Astrocyte (in vitro differentiated cells and primary cell): ENCODE measurements at regions not wholly inside any gene's neighbourhood (a gene's known extent, or its start where the extent isn't known, plus 50 kb on each side); places are given as distances from the start of the nearest gene placed in this dataset.
"Not testable (repeated sequence)": the region's sequence is repeated elsewhere in the genome, so short reads cannot be mapped to it uniquely, and the experiment has no call there.

Source experiments
- DNase-seq: peaks from one replicate; pipeline ENCODE4 v3.0.0-alpha.2; 2010; ENCODE audit warnings: low read depth
- FAIRE-seq: peaks from 2 replicates; lab custom pipeline; 2011; peaks lifted over from hg19 to GRCh38; lab: Jason Lieb, UNC
- H2AFZ ChIP-seq: 2 replicates; pipeline ENCODE4 v1.6.0; 2012; ENCODE audit warnings: low read depth, low read length, inconsistent platforms
- H3K27ac ChIP-seq: 2 replicates; pipeline ENCODE4 v1.5.1; 2011; ENCODE audit warnings: low read depth, low read length, inconsistent platforms
- H3K27me3 ChIP-seq: 2 replicates; pipeline ENCODE4 v1.6.0; 2011; ENCODE audit warnings: low read length, inconsistent platforms; ENCODE audit not compliant: insufficient read depth
- H3K36me3 ChIP-seq: 2 replicates; pipeline ENCODE4 v1.5.1; 2011; ENCODE audit warnings: low read length, inconsistent platforms; ENCODE audit not compliant: insufficient read depth
- H3K4me1 ChIP-seq: 2 replicates; pipeline ENCODE4 v1.5.1; 2011; ENCODE audit warnings: low read length, inconsistent platforms; ENCODE audit not compliant: insufficient read depth
- H3K4me2 ChIP-seq: 2 replicates; pipeline ENCODE4 v1.6.0; 2012; ENCODE audit warnings: low read length, inconsistent platforms
- H3K4me3 ChIP-seq: 2 replicates; pipeline ENCODE4 v1.5.1; 2011; ENCODE audit warnings: low read depth, mild to moderate bottlenecking, low read length, inconsistent platforms; ENCODE audit not compliant: insufficient read depth
- H3K79me2 ChIP-seq: 2 replicates; pipeline ENCODE4 v1.6.0; 2012; ENCODE audit warnings: mild to moderate bottlenecking, low read length, inconsistent platforms; ENCODE audit not compliant: insufficient read depth
- H3K9ac ChIP-seq: 2 replicates; pipeline ENCODE4 v1.6.0; 2012; ENCODE audit warnings: mild to moderate bottlenecking, low read length, inconsistent platforms
- H3K9me3 ChIP-seq: 2 replicates; pipeline ENCODE4 v1.5.1; 2012; ENCODE audit warnings: low read depth, mild to moderate bottlenecking, low read length, inconsistent platforms; ENCODE audit not compliant: insufficient read depth
- H4K20me1 ChIP-seq: 2 replicates; pipeline ENCODE4 v1.6.0; 2012; ENCODE audit warnings: low read length, inconsistent platforms; ENCODE audit not compliant: insufficient read depth
- H3K27ac Mint-ChIP-seq: one replicate; pipeline ENCODE4 v1.8.0; 2021; ENCODE audit warnings: mild to moderate bottlenecking, mixed read lengths; ENCODE audit not compliant: unreplicated experiment
- H3K27me3 Mint-ChIP-seq: one replicate; pipeline ENCODE4 v1.8.0; 2021; ENCODE audit warnings: low read depth, mixed read lengths; ENCODE audit not compliant: unreplicated experiment
- H3K36me3 Mint-ChIP-seq: one replicate; pipeline ENCODE4 v1.8.0; 2021; ENCODE audit warnings: low read depth, mixed read lengths; ENCODE audit not compliant: unreplicated experiment
- H3K4me1 Mint-ChIP-seq: one replicate; pipeline ENCODE4 v1.8.0; 2021; ENCODE audit warnings: low read depth, mixed read lengths; ENCODE audit not compliant: unreplicated experiment
- H3K4me3 Mint-ChIP-seq: one replicate; pipeline ENCODE4 v1.8.0; 2021; ENCODE audit warnings: mild to moderate bottlenecking, moderate library complexity, mixed read lengths; ENCODE audit not compliant: unreplicated experiment
- H3K9me3 Mint-ChIP-seq: one replicate; pipeline ENCODE4 v1.8.0; 2021; ENCODE audit warnings: mild to moderate bottlenecking, mixed read lengths; ENCODE audit not compliant: unreplicated experiment
- EZH2 ChIP-seq: IDR thresholded peaks from 2 replicates; pipeline ENCODE4 v1.6.1; 2012; ENCODE audit warnings: mild to moderate bottlenecking, low read length, inconsistent platforms; ENCODE audit not compliant: insufficient read depth
- TF ChIP-seq, protein P1 (sequence below): IDR thresholded peaks from 2 replicates; pipeline ENCODE4 v1.5.1; 2011; ENCODE audit warnings: low read depth, mild to moderate bottlenecking, inconsistent platforms, low read length, moderate library complexity; ENCODE audit not compliant: insufficient read depth

DNA sequence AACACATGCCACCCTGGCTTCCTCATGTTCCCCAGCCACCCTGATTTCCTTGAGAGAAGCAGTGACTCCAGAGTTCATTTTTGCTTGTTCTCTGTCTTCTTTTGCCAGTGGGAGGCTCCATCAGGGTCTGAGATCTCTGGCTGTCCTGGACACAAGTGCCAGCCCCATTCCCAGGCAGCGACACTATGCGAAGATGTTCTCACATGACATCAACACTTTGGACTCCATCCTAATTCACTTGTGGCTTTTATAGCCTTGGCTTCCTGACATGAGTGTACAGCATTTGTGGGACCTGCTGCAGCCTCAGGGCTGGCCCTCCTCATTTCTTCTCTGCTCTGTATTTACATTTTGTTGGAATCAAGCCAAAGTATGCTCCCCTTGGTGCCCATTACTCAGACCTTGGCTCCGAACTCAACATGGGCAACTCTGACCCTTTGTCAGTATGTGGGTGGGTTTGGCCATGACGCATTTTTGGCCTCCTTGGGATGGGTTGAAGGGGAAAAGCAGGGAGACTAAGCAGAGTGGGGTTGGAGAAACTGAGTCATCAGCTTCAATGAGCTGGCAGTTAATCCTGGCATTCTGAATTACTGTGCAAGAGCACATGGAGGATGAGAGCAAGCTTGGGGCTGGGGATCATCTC is 119.0 kb upstream of the EEF2KMT start:
- Mint-ChIP-seq H3K9me3 (no peaks in the 10 kb centered on the region), H3K4me3 (no peak overlapping the region), H3K4me1 (peaks cover 8% of the 10 kb centered on the region), H3K27me3 (peaks cover 20% of the 10 kb centered on the region), H3K27ac (no peak overlapping the region), H3K36me3 (no peaks in the 10 kb centered on the region)
- no peak overlapping the region for H3K27ac ChIP-seq
- no peak overlapping the region for H3K4me2 ChIP-seq
- no peak overlapping the region for H3K4me3 ChIP-seq
- no peaks in the 10 kb centered on the region for H4K20me1 ChIP-seq
- DNase-seq (no peak), FAIRE-seq (no peak)
- peaks cover 10% of the 10 kb centered on the region for H3K9me3 ChIP-seq
- no peaks in the 10 kb centered on the region for H3K79me2 ChIP-seq
- H3K9ac ChIP-seq = no peak overlapping the region
- H3K4me1 ChIP-seq = no peaks in the 10 kb centered on the region
- no peaks in the 10 kb centered on the region for H3K27me3 ChIP-seq
- H2AFZ ChIP-seq = no peak overlapping the region
- H3K36me3 ChIP-seq = no peaks in the 10 kb centered on the region
- TF ChIP-seq, protein P1, sequence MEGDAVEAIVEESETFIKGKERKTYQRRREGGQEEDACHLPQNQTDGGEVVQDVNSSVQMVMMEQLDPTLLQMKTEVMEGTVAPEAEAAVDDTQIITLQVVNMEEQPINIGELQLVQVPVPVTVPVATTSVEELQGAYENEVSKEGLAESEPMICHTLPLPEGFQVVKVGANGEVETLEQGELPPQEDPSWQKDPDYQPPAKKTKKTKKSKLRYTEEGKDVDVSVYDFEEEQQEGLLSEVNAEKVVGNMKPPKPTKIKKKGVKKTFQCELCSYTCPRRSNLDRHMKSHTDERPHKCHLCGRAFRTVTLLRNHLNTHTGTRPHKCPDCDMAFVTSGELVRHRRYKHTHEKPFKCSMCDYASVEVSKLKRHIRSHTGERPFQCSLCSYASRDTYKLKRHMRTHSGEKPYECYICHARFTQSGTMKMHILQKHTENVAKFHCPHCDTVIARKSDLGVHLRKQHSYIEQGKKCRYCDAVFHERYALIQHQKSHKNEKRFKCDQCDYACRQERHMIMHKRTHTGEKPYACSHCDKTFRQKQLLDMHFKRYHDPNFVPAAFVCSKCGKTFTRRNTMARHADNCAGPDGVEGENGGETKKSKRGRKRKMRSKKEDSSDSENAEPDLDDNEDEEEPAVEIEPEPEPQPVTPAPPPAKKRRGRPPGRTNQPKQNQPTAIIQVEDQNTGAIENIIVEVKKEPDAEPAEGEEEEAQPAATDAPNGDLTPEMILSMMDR = no peak
- TF ChIP-seq EZH2 = no peak

DNA sequence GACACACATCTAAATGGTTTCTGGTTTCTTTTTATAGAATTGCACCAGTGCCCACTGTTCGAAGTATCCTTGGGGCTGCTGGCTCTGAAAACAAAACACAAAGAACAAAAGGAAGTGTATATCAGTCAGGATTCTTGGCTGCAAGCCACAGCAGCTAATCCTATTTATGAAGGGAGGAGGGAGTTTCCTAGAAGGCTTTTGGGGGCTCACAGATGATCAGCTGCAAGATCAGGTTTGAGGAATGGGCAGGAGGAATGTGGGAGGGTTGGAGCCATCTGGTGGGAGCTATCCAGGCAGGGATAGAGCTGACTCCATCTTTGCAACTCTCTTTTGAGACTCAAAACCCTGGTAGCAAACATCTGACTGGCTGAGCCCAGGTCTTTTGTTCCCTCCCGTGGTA is 118.3 kb upstream of the EEF2KMT start:
- Histone ChIP-seq H3K4me3 (no peak overlapping the region), H4K20me1 (no peaks in the 10 kb centered on the region), H3K36me3 (no peaks in the 10 kb centered on the region), H3K27ac (no peak overlapping the region), H3K79me2 (no peaks in the 10 kb centered on the region), H3K9ac (no peak overlapping the region), H3K4me2 (no peak overlapping the region), H3K9me3 (peaks cover 10% of the 10 kb centered on the region), H2AFZ (no peak overlapping the region), H3K4me1 (no peaks in the 10 kb centered on the region), H3K27me3 (no peaks in the 10 kb centered on the region)
- H3K9me3 Mint-ChIP-seq = no peaks in the 10 kb centered on the region
- no peak overlapping the region for H3K27ac Mint-ChIP-seq
- no peaks in the 10 kb centered on the region for H3K36me3 Mint-ChIP-seq
- TF ChIP-seq EZH2 = no peak
- TF ChIP-seq, protein P1 = no peak
- peaks cover 20% of the 10 kb centered on the region for H3K27me3 Mint-ChIP-seq
- peaks cover 8% of the 10 kb centered on the region for H3K4me1 Mint-ChIP-seq
- FAIRE-seq (no peak), DNase-seq (no peak)
- no peak overlapping the region for H3K4me3 Mint-ChIP-seq

DNA sequence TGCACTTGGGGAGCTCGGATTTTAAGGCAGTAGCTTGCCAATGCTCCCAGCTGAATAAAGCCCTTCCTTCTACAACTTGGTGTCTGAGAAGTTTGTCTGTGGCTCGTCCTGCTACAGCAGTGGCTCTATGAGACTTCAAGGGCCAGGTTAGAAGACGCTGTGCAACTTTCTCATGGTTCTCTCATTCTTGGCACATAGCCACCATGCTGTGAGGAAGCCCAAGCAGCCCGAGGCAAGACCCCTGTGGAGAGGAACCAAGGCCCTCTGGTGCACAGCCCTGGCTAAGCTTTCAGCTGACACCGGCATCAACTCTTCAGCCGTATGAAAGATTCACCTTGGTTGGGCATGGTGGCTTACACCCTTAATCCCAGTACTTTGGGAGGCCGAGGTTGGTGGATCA is 116.9 kb upstream of the EEF2KMT start:
- DNase-seq = no peak
- H3K9me3 ChIP-seq = peaks cover 6% of the 10 kb centered on the region
- H3K27ac ChIP-seq = no peak overlapping the region
- Mint-ChIP-seq H3K4me3 (no peak overlapping the region), H3K36me3 (no peaks in the 10 kb centered on the region), H3K27ac (no peak overlapping the region), H3K4me1 (peaks cover 8% of the 10 kb centered on the region), H3K27me3 (peaks cover 24% of the 10 kb centered on the region), H3K9me3 (no peaks in the 10 kb centered on the region)
- H3K9ac ChIP-seq = no peak overlapping the region
- no peaks in the 10 kb centered on the region for H3K27me3 ChIP-seq
- H3K4me2 ChIP-seq = no peak overlapping the region
- no peak for FAIRE-seq
- no peaks in the 10 kb centered on the region for H4K20me1 ChIP-seq
- no peak overlapping the region for H3K4me3 ChIP-seq
- H3K4me1 ChIP-seq = no peaks in the 10 kb centered on the region
- no peaks in the 10 kb centered on the region for H3K36me3 ChIP-seq
- H2AFZ ChIP-seq = no peak overlapping the region
- no peaks in the 10 kb centered on the region for H3K79me2 ChIP-seq
- TF ChIP-seq EZH2 = no peak
- TF ChIP-seq, protein P1 = no peak

DNA sequence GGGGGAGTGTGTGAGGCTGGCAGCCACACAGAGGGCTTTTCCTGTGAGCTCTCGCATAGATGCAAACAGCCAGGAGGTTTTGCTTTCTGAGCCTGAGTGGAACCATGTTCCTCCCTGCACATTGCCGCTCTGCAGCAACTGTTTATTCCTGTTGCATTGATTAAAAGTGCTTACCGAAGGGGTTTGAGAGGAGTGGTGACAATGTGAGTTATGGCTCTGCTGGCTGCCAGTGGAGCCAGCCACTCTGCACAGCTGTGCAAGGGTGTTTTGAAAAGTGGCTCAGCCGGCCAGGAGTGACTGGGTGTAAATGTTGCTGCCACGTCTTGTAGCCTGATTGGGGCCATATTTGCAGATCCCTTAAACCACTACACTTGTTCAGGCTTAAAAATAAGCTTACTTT is 114.9 kb upstream of the EEF2KMT start:
- not testable (repeated sequence) for H4K20me1 ChIP-seq, H3K9me3 Mint-ChIP-seq, H3K27me3 ChIP-seq, H3K36me3 Mint-ChIP-seq, DNase-seq, H3K27ac Mint-ChIP-seq, H3K4me2 ChIP-seq, FAIRE-seq, H3K9ac ChIP-seq, H3K4me3 Mint-ChIP-seq, H3K9me3 ChIP-seq, H3K79me2 ChIP-seq, H3K36me3 ChIP-seq, H2AFZ ChIP-seq, H3K4me3 ChIP-seq, H3K4me1 ChIP-seq, H3K27ac ChIP-seq, H3K4me1 Mint-ChIP-seq
- H3K27me3 Mint-ChIP-seq = peaks cover 18% of the 10 kb centered on the region
